Uterus (tissue), 2 donors: ENCODE measurements at regions not wholly inside any gene's neighbourhood (a gene's known extent, or its start where the extent isn't known, plus 50 kb on each side); places are given as distances from the start of the nearest gene placed in this dataset.

Experiments used
- POLR2A ChIP-seq, 2 donors: fragments of 450-650 bp; IDR thresholded peaks; one replicate each; pipeline ENCODE4 v1.6.1; 2016; ENCODE audit warnings: antibody characterized with exemption in 2 of 2, mild to moderate bottlenecking in 1 of 2, moderate library complexity in 1 of 2
- TF ChIP-seq, protein P1 (sequence below), 4 experiments: fragments of 200-600 bp in 2 of 4; fragments of 450-650 bp in 2 of 4; sonication (generic) in 2 of 4; IDR thresholded peaks; one replicate each; pipeline ENCODE4 v1.5.1; 2016 to 2019; ENCODE audit warnings: antibody characterized with exemption in 4 of 4, mild to moderate bottlenecking in 2 of 4, moderate library complexity in 1 of 4

DNA sequence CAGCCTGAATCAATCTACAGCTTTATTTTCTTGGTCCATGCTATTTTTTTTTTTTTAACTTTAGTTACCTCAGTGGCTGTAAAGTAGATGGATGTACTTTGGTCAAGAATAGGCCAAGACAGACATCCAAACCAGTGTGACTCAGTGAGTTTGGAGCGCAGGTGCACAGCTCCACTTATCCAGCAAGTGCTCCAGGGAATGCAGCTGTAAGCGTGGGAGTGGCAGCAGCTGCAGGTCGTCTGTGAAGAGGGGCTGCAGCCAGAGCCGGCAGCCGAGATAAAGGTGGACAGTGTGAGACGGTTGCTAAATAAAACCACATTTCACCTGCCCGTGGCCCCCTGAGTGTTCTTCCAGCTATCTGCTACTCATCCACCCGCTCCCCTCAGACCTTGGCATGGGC, 1018.7 kb downstream of the AACS start:
- TF ChIP-seq, protein P1, sequence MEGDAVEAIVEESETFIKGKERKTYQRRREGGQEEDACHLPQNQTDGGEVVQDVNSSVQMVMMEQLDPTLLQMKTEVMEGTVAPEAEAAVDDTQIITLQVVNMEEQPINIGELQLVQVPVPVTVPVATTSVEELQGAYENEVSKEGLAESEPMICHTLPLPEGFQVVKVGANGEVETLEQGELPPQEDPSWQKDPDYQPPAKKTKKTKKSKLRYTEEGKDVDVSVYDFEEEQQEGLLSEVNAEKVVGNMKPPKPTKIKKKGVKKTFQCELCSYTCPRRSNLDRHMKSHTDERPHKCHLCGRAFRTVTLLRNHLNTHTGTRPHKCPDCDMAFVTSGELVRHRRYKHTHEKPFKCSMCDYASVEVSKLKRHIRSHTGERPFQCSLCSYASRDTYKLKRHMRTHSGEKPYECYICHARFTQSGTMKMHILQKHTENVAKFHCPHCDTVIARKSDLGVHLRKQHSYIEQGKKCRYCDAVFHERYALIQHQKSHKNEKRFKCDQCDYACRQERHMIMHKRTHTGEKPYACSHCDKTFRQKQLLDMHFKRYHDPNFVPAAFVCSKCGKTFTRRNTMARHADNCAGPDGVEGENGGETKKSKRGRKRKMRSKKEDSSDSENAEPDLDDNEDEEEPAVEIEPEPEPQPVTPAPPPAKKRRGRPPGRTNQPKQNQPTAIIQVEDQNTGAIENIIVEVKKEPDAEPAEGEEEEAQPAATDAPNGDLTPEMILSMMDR (IDR thresholded peaks at IDR 0.05), result no peak
- TF ChIP-seq POLR2A (IDR thresholded peaks at IDR 0.05), result no peak
